ENCODE measurements at regions not wholly inside any gene's neighbourhood (a gene's known extent, or its start where the extent isn't known, plus 50 kb on each side); places are given as distances from the start of the nearest gene placed in this dataset.
"Not testable (repeated sequence)": the region's sequence is repeated elsewhere in the genome, so short reads cannot be mapped to it uniquely, and the experiment has no call there.

- DNase-seq (ENCODE audit: low read depth): no peak
- H3K4me3 ChIP-seq (ENCODE audit: low read depth, low read length): no peak overlapping the region
- no peak for TF ChIP-seq CTCF (IDR thresholded peaks at IDR 0.05; ENCODE audit: control insufficient read depth, extremely low read depth, insufficient read depth)
Measured at GRCh38 chr13:23086968-23087623, 93.7 kb upstream of the SGCG start.

GRCh38 chr13:23087880-23088279, 92.9 kb upstream of the SGCG start:
- peak; percentile 51 for TF ChIP-seq CTCF (IDR thresholded peaks at IDR 0.05; ENCODE audit: control insufficient read depth, extremely low read depth, insufficient read depth)
- no peak for DNase-seq (ENCODE audit: low read depth)
- H3K4me3 ChIP-seq (ENCODE audit: low read depth, low read length): no peak overlapping the region

- TF ChIP-seq CTCF (IDR thresholded peaks at IDR 0.05; ENCODE audit: control insufficient read depth, extremely low read depth, insufficient read depth): no peak
- DNase-seq (ENCODE audit: low read depth): no peak
- no peak overlapping the region for H3K4me3 ChIP-seq (ENCODE audit: low read depth, low read length)
Measured at GRCh38 chr13:23098161-23098907, 82.4 kb upstream of the SGCG start.

- DNase-seq (ENCODE audit: low read depth): no peak
- no peak for TF ChIP-seq CTCF (IDR thresholded peaks at IDR 0.05; ENCODE audit: control insufficient read depth, extremely low read depth, insufficient read depth)
- H3K4me3 ChIP-seq (ENCODE audit: low read depth, low read length): no peak overlapping the region
Measured at GRCh38 chr13:23105051-23105450, 75.7 kb upstream of the SGCG start.

- TF ChIP-seq CTCF (IDR thresholded peaks at IDR 0.05; ENCODE audit: control insufficient read depth, extremely low read depth, insufficient read depth): no peak
- no peak for DNase-seq (ENCODE audit: low read depth)
- no peak overlapping the region for H3K4me3 ChIP-seq (ENCODE audit: low read depth, low read length)
Measured at GRCh38 chr13:23107665-23108064, 73.1 kb upstream of the SGCG start.

GRCh38 chr13:23119131-23119530, 61.6 kb upstream of the SGCG start:
- no peak for TF ChIP-seq CTCF (IDR thresholded peaks at IDR 0.05; ENCODE audit: control insufficient read depth, extremely low read depth, insufficient read depth)
- no peak overlapping the region for H3K4me3 ChIP-seq (ENCODE audit: low read depth, low read length)
- DNase-seq (ENCODE audit: low read depth): no peak

- DNase-seq (ENCODE audit: low read depth); H3K4me3 ChIP-seq (ENCODE audit: low read depth, low read length): not testable (repeated sequence)
Measured at GRCh38 chr13:23127540-23127939, 53.2 kb upstream of the SGCG start.
